ENCODE measurements at regions not wholly inside any gene's neighbourhood (a gene's known extent, or its start where the extent isn't known, plus 50 kb on each side); places are given as distances from the start of the nearest gene placed in this dataset.

GRCh38 chr4:187714957-187715356 lies 280.6 kb upstream of the ZFP42 start:
- intact Hi-C loops (cut with DNase I) = no loop called here

GRCh38 chr4:187715466-187715865 lies 280.1 kb upstream of the ZFP42 start:
- Histone ChIP-seq H3K9me3 (no peaks in the 10 kb centered on the region), H3K4me3 (no peak overlapping the region), H3K27ac (no peak overlapping the region), H3K27me3 (ENCODE audit: insufficient read depth in 3 of 3, low read length in 2 of 3) (no peaks in the 10 kb centered on the region), H3K36me3 (ENCODE audit: insufficient read depth in 1 of 2, low read depth in 1 of 2) (no peaks in the 10 kb centered on the region), H3K4me1 (no peaks in the 10 kb centered on the region)
- ATAC-seq = no peak
- TF ChIP-seq, protein P1, sequence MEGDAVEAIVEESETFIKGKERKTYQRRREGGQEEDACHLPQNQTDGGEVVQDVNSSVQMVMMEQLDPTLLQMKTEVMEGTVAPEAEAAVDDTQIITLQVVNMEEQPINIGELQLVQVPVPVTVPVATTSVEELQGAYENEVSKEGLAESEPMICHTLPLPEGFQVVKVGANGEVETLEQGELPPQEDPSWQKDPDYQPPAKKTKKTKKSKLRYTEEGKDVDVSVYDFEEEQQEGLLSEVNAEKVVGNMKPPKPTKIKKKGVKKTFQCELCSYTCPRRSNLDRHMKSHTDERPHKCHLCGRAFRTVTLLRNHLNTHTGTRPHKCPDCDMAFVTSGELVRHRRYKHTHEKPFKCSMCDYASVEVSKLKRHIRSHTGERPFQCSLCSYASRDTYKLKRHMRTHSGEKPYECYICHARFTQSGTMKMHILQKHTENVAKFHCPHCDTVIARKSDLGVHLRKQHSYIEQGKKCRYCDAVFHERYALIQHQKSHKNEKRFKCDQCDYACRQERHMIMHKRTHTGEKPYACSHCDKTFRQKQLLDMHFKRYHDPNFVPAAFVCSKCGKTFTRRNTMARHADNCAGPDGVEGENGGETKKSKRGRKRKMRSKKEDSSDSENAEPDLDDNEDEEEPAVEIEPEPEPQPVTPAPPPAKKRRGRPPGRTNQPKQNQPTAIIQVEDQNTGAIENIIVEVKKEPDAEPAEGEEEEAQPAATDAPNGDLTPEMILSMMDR (IDR thresholded peaks at IDR 0.05) = no peak
- intact Hi-C loops (cut with DNase I) = no loop called here
- DNase-seq = no peak

More at GRCh38 chr4:187714957-187715356, 280.6 kb upstream of the ZFP42 start:
- Histone ChIP-seq H3K4me1 (no peaks in the 10 kb centered on the region), H3K36me3 (ENCODE audit: insufficient read depth in 1 of 2, low read depth in 1 of 2) (no peaks in the 10 kb centered on the region), H3K27me3 (ENCODE audit: insufficient read depth in 3 of 3, low read length in 2 of 3) (no peaks in the 10 kb centered on the region), H3K27ac (no peak overlapping the region), H3K9me3 (no peaks in the 10 kb centered on the region), H3K4me3 (no peak overlapping the region)
- ATAC-seq (no peak), DNase-seq (no peak)
- TF ChIP-seq, protein P1 (IDR thresholded peaks at IDR 0.05) = no peak
- 63 to 88% (median 64%) methylated on average over 5 of the region's 5 CpGs for WGBS, 3 donors

DNA sequence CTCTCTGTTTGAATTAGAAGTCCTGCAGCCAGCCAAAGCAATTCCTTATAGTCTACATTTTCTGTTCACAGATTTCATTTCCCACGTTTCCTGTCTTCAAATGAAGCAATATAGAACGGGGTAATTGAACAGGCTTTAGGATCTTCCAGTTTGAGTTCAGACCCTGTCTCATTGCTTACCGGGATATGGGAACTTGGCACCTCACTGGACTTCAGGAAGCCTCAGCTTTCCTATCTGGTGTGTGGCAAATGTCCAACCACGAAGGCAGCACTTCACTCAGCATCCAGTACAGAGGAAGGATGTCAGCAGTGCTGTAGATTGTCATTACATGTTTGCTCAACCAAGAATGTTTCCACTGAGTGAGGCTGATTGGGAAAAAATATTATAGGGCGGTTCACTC lies 271.1 kb upstream of the ZFP42 start:
- ATAC-seq (no peak), DNase-seq (no peak)
- H3K36me3 ChIP-seq (ENCODE audit: insufficient read depth in 1 of 2, low read depth in 1 of 2) = no peaks in the 10 kb centered on the region
- no peak overlapping the region for H3K4me3 ChIP-seq
- H3K27ac ChIP-seq = no peak overlapping the region
- 43 to 47% (median 45%) methylated on average over 5 of the region's 5 CpGs for WGBS, 3 donors
- no peaks in the 10 kb centered on the region for H3K27me3 ChIP-seq (ENCODE audit: insufficient read depth in 3 of 3, low read length in 2 of 3)
- no peaks in the 10 kb centered on the region for H3K9me3 ChIP-seq
- intact Hi-C loops (cut with DNase I) = no loop called here
- TF ChIP-seq, protein P1 (IDR thresholded peaks at IDR 0.05) = no peak
- no peaks in the 10 kb centered on the region for H3K4me1 ChIP-seq

DNA sequence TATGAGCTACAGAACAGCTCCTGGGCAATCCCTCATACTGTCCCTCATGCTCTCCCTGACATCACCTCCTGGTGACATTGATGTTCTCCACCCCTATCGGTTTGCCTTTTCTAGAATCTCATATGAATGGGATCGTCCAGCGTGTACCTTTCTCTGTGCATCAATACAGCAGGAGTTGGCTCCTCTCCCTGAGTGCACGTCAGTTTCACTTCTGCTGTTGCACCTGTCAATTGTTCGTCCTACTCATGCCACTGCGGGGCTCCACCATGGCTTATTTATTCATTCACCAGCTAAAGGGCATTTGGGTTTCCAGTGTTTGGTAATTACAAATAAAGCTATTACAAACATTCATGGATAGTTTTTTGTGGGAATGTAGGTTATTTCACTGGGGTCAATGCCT lies 269.1 kb upstream of the ZFP42 start:
- intact Hi-C loops (cut with DNase I) = no loop called here
- TF ChIP-seq, protein P1 (IDR thresholded peaks at IDR 0.05) = no peak
- H3K4me1 ChIP-seq = no peaks in the 10 kb centered on the region
- WGBS, 3 donors = 60 to 75% (median 69%) methylated on average over 6 of the region's 6 CpGs
- no peak overlapping the region for H3K4me3 ChIP-seq
- DNase-seq (no peak), ATAC-seq (no peak)
- no peaks in the 10 kb centered on the region for H3K9me3 ChIP-seq
- no peak overlapping the region for H3K27ac ChIP-seq
- H3K27me3 ChIP-seq (ENCODE audit: insufficient read depth in 3 of 3, low read length in 2 of 3) = no peaks in the 10 kb centered on the region
- H3K36me3 ChIP-seq (ENCODE audit: insufficient read depth in 1 of 2, low read depth in 1 of 2) = no peaks in the 10 kb centered on the region

DNA sequence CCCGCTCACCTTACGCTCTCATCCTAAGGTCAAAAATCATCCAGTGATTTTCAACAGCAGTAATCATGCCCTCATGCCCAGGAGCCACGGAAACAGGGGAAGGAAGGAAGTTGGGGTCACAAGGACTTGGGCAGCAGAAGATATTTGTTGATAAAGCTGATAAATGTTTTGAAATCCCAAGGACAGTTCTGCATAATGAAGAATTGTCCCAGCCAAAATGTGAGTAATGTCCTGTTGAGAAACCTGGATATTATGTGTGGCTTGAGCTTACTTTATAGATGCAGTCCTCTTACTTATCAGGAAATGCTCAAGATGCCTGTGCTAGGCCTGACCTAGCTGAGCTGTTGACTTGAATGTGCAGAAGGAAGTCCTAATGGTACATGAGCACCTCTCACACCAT lies 263.0 kb upstream of the ZFP42 start:
- ATAC-seq (no peak), DNase-seq (no peak)
- Histone ChIP-seq H3K4me1 (no peaks in the 10 kb centered on the region), H3K9me3 (no peaks in the 10 kb centered on the region), H3K27ac (no peak overlapping the region), H3K4me3 (no peak overlapping the region), H3K27me3 (ENCODE audit: insufficient read depth in 3 of 3, low read length in 2 of 3) (no peaks in the 10 kb centered on the region), H3K36me3 (ENCODE audit: insufficient read depth in 1 of 2, low read depth in 1 of 2) (no peaks in the 10 kb centered on the region)
- intact Hi-C loops (cut with DNase I) = no loop called here
- 72 to 84% (median 80%) methylated on average over 3 of the region's 3 CpGs for WGBS, 3 donors
- TF ChIP-seq, protein P1 (IDR thresholded peaks at IDR 0.05) = no peak

All from psoas muscle (tissue), 7 donors.